Left lung (tissue), 4 donors: ENCODE measurements at regions not wholly inside any gene's neighbourhood (a gene's known extent, or its start where the extent isn't known, plus 50 kb on each side); places are given as distances from the start of the nearest gene placed in this dataset.

Source experiments
- ATAC-seq: fragments of 200-7000 bp; cut with Tn5 transposase; one replicate; pipeline ENCODE4 v1.9.1; 2020; ENCODE audit warnings: moderate library complexity
- DNase-seq, 4 donors: peaks; one replicate each; pipeline ENCODE4 v3.0.0-alpha.2; 2013 to 2020
- H3K27ac ChIP-seq, 2 donors: fragments of 200-600 bp; sonication (generic) in 1 of 2; one replicate each; pipeline versions ENCODE4 v1.5.0 to v1.8.0; 2020 to 2021
- H3K27me3 ChIP-seq, 2 donors: fragments of 200-600 bp; sonication (generic) in 1 of 2; one replicate each; pipeline versions ENCODE4 v1.5.0 to v1.8.0; 2020 to 2021
- H3K36me3 ChIP-seq, 2 donors: fragments of 200-600 bp; sonication (generic) in 1 of 2; one replicate each; pipeline versions ENCODE4 v1.5.0 to v1.8.0; 2020 to 2021
- H3K4me1 ChIP-seq, 2 donors: fragments of 200-600 bp; one replicate each; pipeline ENCODE4 v1.8.0; 2021
- H3K4me3 ChIP-seq, 2 donors: fragments of 200-600 bp; sonication (generic) in 1 of 2; one replicate each; pipeline versions ENCODE4 v1.5.0 to v1.8.0; 2020 to 2021; ENCODE audit warnings: mild to moderate bottlenecking in 1 of 2
- H3K9me3 ChIP-seq, 2 donors: fragments of 200-600 bp; sonication (generic) in 1 of 2; one replicate each; pipeline versions ENCODE4 v1.5.0 to v1.8.0; 2020 to 2021
- intact Hi-C, 2 donors: fragments of 100-400 bp; cut with DNase I; formaldehyde crosslinking; loops; one replicate each; pipeline versions ENCODE4 v1.11.2 to v1.14.2; 2022
- TF ChIP-seq, protein P1 (sequence below), 2 donors: fragments of 200-600 bp; sonication (generic) in 1 of 2; IDR thresholded peaks; one replicate each; pipeline versions ENCODE4 v1.5.0 to v1.8.0; 2021; ENCODE audit warnings: antibody characterized with exemption in 2 of 2
- donor health status: DM: no; HTN: yes; CAD: no.
- donor health status: DM: no; HTN: no; CAD: no.

DNA sequence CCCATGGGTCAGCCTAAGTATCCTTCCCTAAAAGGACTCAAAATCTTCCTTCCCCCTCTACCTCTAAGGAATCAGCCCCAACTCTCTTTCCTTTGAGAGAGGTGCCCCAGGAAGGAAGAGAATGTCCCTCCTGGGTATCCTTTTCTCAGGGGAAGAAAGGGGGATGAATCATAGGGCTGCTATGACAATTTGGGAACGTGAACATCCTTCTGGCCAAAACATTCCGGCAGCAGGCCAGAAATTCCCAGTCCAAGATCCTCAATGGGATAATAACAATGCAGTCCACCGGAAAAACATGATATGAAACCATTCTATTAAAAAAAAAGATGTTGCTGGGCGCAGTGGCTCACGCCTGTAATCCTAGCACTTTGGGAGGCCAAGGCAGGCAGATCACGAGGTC is 50.8 kb upstream of the CACNA2D3 start:
- no peaks in the 10 kb centered on the region for H3K27me3 ChIP-seq
- peaks cover 0 to 24% of the 10 kb centered on the region in 2 donors for H3K9me3 ChIP-seq
- intact Hi-C loops = no loop called here
- ATAC-seq (no peak), DNase-seq (no peak)
- no peaks in the 10 kb centered on the region for H3K36me3 ChIP-seq
- no peak overlapping the region for H3K27ac ChIP-seq
- no peaks in the 10 kb centered on the region for H3K4me1 ChIP-seq
- TF ChIP-seq, protein P1, sequence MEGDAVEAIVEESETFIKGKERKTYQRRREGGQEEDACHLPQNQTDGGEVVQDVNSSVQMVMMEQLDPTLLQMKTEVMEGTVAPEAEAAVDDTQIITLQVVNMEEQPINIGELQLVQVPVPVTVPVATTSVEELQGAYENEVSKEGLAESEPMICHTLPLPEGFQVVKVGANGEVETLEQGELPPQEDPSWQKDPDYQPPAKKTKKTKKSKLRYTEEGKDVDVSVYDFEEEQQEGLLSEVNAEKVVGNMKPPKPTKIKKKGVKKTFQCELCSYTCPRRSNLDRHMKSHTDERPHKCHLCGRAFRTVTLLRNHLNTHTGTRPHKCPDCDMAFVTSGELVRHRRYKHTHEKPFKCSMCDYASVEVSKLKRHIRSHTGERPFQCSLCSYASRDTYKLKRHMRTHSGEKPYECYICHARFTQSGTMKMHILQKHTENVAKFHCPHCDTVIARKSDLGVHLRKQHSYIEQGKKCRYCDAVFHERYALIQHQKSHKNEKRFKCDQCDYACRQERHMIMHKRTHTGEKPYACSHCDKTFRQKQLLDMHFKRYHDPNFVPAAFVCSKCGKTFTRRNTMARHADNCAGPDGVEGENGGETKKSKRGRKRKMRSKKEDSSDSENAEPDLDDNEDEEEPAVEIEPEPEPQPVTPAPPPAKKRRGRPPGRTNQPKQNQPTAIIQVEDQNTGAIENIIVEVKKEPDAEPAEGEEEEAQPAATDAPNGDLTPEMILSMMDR (IDR thresholded peaks at IDR 0.05) = no peak
- H3K4me3 ChIP-seq = no peak overlapping the region

- Histone ChIP-seq H3K27me3 (no peaks in the 10 kb centered on the region), H3K4me3 (no peak overlapping the region), H3K27ac (no peak overlapping the region), H3K4me1 (no peaks in the 10 kb centered on the region), H3K36me3 (no peaks in the 10 kb centered on the region), H3K9me3 (peaks cover 0 to 24% of the 10 kb centered on the region in 2 donors)
- intact Hi-C loops = no loop called here
- ATAC-seq = no peak
- no peak for DNase-seq
- TF ChIP-seq, protein P1 (IDR thresholded peaks at IDR 0.05) = no peak
Observed at GRCh38 chr3:54069961-54070360, 52.4 kb upstream of the CACNA2D3 start.

- Histone ChIP-seq H3K4me3 (no peak overlapping the region), H3K27ac (no peak overlapping the region), H3K36me3 (no peaks in the 10 kb centered on the region), H3K4me1 (no peaks in the 10 kb centered on the region), H3K27me3 (no peaks in the 10 kb centered on the region), H3K9me3 (peaks cover 0 to 24% of the 10 kb centered on the region in 2 donors)
- intact Hi-C loops = no loop called here
- DNase-seq = no peak
- TF ChIP-seq, protein P1 (IDR thresholded peaks at IDR 0.05) = no peak
- no peak for ATAC-seq
Observed at GRCh38 chr3:54067055-54067698, 55.2 kb upstream of the CACNA2D3 start.

- peaks cover 0 to 19% of the 10 kb centered on the region in 2 donors for H3K9me3 ChIP-seq
- H3K27ac ChIP-seq = no peak overlapping the region
- ATAC-seq = no peak
- TF ChIP-seq, protein P1 (IDR thresholded peaks at IDR 0.05) = no peak
- intact Hi-C loops = no loop called here
- H3K36me3 ChIP-seq = no peaks in the 10 kb centered on the region
- H3K4me3 ChIP-seq = no peak overlapping the region
- no peaks in the 10 kb centered on the region for H3K4me1 ChIP-seq
- no peaks in the 10 kb centered on the region for H3K27me3 ChIP-seq
- DNase-seq = no peak
Observed at GRCh38 chr3:54066253-54066652, 56.1 kb upstream of the CACNA2D3 start.

DNA sequence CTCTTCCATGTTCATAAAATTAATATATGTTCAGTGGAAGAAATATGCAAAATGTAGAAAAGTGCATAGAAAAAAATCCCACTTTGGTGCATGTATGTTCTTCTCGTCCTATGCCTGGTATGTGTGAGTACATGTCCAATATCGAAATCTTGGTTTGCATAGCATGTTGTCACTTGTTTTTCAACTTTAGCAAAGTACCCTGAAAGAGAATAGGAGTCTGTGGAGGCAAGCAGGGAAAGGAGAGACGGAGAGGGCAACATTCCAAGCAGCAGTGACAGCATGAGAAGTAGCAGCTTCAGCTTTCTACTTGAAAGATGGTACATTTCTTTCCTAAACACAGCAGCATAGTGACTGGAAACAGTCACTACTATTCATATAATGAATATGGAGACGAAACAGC is 56.8 kb upstream of the CACNA2D3 start:
- ATAC-seq = no peak
- intact Hi-C loops = no loop called here

More for the DNA sequence above, 56.8 kb upstream of the CACNA2D3 start:
- Histone ChIP-seq H3K4me1 (no peaks in the 10 kb centered on the region), H3K4me3 (no peak overlapping the region), H3K9me3 (peaks cover 0 to 12% of the 10 kb centered on the region in 2 donors), H3K27me3 (no peaks in the 10 kb centered on the region), H3K36me3 (no peaks in the 10 kb centered on the region), H3K27ac (no peak overlapping the region)
- DNase-seq = no peak
- TF ChIP-seq, protein P1 (IDR thresholded peaks at IDR 0.05) = no peak
